Osteocyte (in vitro differentiated cells): ENCODE measurements at regions not wholly inside any gene's neighbourhood (a gene's known extent, or its start where the extent isn't known, plus 50 kb on each side); places are given as distances from the start of the nearest gene placed in this dataset.

Experiments
- DNase-seq: peaks from one replicate; pipeline ENCODE4 v3.0.0; 2021; ENCODE audit warnings: mixed read lengths; ENCODE audit not compliant: unreplicated experiment; ENCODE audit errors: extremely low spot score
- H3K27ac Mint-ChIP-seq: one replicate; pipeline ENCODE4 v1.8.0; 2021; ENCODE audit warnings: mild to moderate bottlenecking, mixed read lengths; ENCODE audit not compliant: unreplicated experiment
- H3K27me3 Mint-ChIP-seq: one replicate; pipeline ENCODE4 v1.8.0; 2021; ENCODE audit warnings: mixed read lengths; ENCODE audit not compliant: unreplicated experiment
- H3K36me3 Mint-ChIP-seq: one replicate; pipeline ENCODE4 v1.8.0; 2021; ENCODE audit warnings: mixed read lengths; ENCODE audit not compliant: unreplicated experiment
- H3K4me1 Mint-ChIP-seq: one replicate; pipeline ENCODE4 v1.8.0; 2021; ENCODE audit warnings: mixed read lengths; ENCODE audit not compliant: unreplicated experiment
- H3K4me3 Mint-ChIP-seq: one replicate; pipeline ENCODE4 v1.8.0; 2021; ENCODE audit warnings: mild to moderate bottlenecking, moderate library complexity, mixed read lengths; ENCODE audit not compliant: unreplicated experiment
- H3K9me3 Mint-ChIP-seq: one replicate; pipeline ENCODE4 v1.8.0; 2021; ENCODE audit warnings: mixed read lengths; ENCODE audit not compliant: unreplicated experiment
- TF ChIP-seq, protein P1 (sequence below): fragments of 200-600 bp; sonication (generic); IDR thresholded peaks from 2 replicates; pipeline ENCODE4 v1.5.0; 2021; ENCODE audit warnings: antibody characterized with exemption, mild to moderate bottlenecking, moderate library complexity

DNA sequence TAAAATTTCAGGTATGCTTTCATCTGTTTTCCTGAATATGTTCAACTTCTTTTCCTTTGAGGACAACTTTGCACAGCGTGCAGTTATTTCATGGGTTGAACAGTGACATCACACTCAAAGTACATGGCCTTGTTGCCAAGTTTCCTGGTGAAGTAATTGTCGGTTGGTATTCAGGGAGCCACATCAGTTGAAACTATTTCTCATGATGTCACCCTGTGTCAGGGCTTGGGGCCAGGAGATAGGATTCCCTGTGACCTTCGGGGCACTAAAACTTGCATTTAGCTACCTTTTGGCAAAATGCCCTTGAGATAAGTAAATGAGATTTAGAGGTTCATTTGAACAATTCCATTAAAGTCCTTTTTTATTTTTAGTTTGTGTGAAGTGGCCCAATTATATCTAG, 383.9 kb downstream of the SH3GL2 start:
- no peaks in the 10 kb centered on the region for H3K4me1 Mint-ChIP-seq
- H3K4me3 Mint-ChIP-seq, result no peak overlapping the region
- H3K9me3 Mint-ChIP-seq, result no peaks in the 10 kb centered on the region
- H3K27ac Mint-ChIP-seq, result no peak overlapping the region
- TF ChIP-seq, protein P1, sequence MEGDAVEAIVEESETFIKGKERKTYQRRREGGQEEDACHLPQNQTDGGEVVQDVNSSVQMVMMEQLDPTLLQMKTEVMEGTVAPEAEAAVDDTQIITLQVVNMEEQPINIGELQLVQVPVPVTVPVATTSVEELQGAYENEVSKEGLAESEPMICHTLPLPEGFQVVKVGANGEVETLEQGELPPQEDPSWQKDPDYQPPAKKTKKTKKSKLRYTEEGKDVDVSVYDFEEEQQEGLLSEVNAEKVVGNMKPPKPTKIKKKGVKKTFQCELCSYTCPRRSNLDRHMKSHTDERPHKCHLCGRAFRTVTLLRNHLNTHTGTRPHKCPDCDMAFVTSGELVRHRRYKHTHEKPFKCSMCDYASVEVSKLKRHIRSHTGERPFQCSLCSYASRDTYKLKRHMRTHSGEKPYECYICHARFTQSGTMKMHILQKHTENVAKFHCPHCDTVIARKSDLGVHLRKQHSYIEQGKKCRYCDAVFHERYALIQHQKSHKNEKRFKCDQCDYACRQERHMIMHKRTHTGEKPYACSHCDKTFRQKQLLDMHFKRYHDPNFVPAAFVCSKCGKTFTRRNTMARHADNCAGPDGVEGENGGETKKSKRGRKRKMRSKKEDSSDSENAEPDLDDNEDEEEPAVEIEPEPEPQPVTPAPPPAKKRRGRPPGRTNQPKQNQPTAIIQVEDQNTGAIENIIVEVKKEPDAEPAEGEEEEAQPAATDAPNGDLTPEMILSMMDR, result no peak
- DNase-seq, result no peak
- H3K36me3 Mint-ChIP-seq, result no peaks in the 10 kb centered on the region
- peaks cover 6% of the 10 kb centered on the region for H3K27me3 Mint-ChIP-seq

DNA sequence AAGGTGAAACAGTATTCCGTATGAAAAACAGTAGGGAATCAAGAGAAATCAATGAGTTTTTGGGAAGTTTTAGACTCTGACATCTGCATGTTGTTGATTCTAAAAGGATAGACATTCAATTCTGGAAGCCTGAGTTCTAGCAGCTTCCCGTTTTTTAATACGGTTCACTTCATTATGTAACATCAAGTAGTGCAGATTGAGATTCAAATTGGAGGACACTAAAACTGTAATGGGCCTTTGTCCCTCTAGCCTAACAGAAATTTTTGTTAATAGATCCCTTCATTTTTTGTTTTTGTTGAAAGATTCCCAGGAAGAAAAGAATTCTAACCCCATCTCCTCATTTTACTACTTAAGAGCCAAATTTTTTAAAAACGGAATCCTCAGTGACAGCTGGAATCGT, 384.6 kb downstream of the SH3GL2 start:
- DNase-seq, result no peak
- no peaks in the 10 kb centered on the region for H3K9me3 Mint-ChIP-seq
- TF ChIP-seq, protein P1, result no peak
- no peaks in the 10 kb centered on the region for H3K36me3 Mint-ChIP-seq
- H3K27me3 Mint-ChIP-seq, result peaks cover 2% of the 10 kb centered on the region
- no peaks in the 10 kb centered on the region for H3K4me1 Mint-ChIP-seq
- no peak overlapping the region for H3K27ac Mint-ChIP-seq
- H3K4me3 Mint-ChIP-seq, result no peak overlapping the region

DNA sequence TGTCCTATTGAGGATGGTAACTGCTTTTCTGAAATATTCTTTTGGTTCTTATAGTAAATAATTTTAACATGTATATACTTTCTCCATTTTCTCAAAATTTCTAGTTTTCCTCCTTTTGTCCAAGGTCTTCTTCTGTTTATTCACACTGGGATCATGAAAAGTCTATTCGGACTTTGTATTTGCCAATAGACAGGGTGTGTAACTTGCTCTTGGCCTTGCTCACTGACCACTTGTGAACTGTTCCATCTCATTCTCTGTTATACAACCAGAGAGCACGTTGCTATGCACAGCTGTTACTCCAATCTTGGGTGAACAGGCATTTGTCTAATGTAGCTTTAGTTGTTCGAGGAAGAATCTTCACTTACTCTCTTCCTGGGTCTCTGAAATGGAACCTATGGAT, 388.9 kb downstream of the SH3GL2 start:
- H3K9me3 Mint-ChIP-seq, result no peaks in the 10 kb centered on the region
- H3K27ac Mint-ChIP-seq, result no peak overlapping the region
- H3K27me3 Mint-ChIP-seq, result no peaks in the 10 kb centered on the region
- H3K36me3 Mint-ChIP-seq, result no peaks in the 10 kb centered on the region
- no peak for DNase-seq
- TF ChIP-seq, protein P1, result no peak
- no peaks in the 10 kb centered on the region for H3K4me1 Mint-ChIP-seq
- H3K4me3 Mint-ChIP-seq, result no peak overlapping the region

DNA sequence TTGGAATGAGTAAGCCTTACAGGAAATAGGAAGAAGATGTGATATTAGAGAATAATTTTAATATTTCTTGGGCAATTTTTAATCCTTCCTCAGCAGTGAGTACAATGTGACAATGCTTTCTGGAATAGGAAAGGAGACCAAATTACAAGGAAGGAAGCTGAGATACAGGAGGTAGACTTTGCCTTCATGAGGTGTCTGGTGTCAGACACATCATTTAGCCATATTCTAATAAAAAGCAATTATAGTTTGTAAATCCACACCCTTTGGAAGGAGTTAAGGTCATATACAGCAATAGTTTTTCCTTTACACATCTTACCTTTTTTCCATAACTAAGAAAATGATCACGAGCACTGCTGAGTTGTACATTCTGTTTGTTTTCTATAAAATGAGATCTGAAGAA, 390.4 kb downstream of the SH3GL2 start:
- Mint-ChIP-seq H3K4me1 (no peaks in the 10 kb centered on the region), H3K27me3 (no peaks in the 10 kb centered on the region), H3K36me3 (no peaks in the 10 kb centered on the region), H3K27ac (no peak overlapping the region), H3K9me3 (peaks cover under 1% of the 10 kb centered on the region), H3K4me3 (no peak overlapping the region)
- TF ChIP-seq, protein P1, result no peak
- DNase-seq, result no peak

DNA sequence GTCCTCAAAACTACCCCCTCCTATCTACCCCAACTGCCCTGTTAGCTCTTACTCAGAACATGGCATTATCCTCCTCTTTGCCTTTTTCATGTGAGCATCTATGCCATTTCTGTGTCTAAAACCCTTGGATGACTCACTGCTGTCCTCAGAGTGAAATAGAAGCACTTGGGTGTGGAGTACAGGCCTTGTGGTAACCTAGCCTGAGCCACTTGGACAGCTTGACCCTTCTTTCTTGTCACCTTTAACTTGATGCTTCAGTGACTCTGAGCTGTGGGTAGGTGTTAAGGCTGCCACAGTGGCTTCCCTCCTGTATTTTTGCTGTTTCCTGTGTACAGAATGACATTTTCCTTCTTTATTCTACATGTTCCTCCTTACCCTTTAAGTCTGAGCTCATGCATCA, 391.4 kb downstream of the SH3GL2 start:
- Mint-ChIP-seq H3K4me3 (no peak overlapping the region), H3K36me3 (no peaks in the 10 kb centered on the region), H3K4me1 (no peaks in the 10 kb centered on the region), H3K27ac (no peak overlapping the region), H3K9me3 (peaks cover 10% of the 10 kb centered on the region), H3K27me3 (no peaks in the 10 kb centered on the region)
- no peak for DNase-seq
- TF ChIP-seq, protein P1, result no peak
